HL-60 (cell line): ENCODE measurements at regions not wholly inside any gene's neighbourhood (a gene's known extent, or its start where the extent isn't known, plus 50 kb on each side); places are given as distances from the start of the nearest gene placed in this dataset.

Experiments
- DNase-seq, 2 experiments: peaks; one replicate each; pipeline ENCODE4 v3.0.0-alpha.2; 2010 to 2020; ENCODE audit warnings: low read depth in 1 of 2, low spot score in 1 of 2
- H3K27ac ChIP-seq: fragments of 250-450 bp; sonication (Bioruptor Pico); replicated peaks from 2 replicates; pipeline ENCODE4 v1.5.1; 2020; ENCODE audit warnings: mild to moderate bottlenecking, moderate library complexity
- H3K27me3 ChIP-seq: fragments of 250-450 bp; sonication (Bioruptor Pico); 2 replicates; pipeline ENCODE4 v1.5.1; 2021; ENCODE audit warnings: mild to moderate bottlenecking, moderate library complexity; ENCODE audit not compliant: insufficient read depth, poor library complexity, severe bottlenecking
- H3K4me3 ChIP-seq: replicated peaks from 2 replicates; pipeline ENCODE4 v1.5.1; 2011; ENCODE audit warnings: mild to moderate bottlenecking, control low read depth, low read length; ENCODE audit not compliant: insufficient read depth
- GABPA ChIP-seq: IDR thresholded peaks from 2 replicates; pipeline ENCODE4 v1.6.1; 2012; ENCODE audit warnings: low read depth
- POLR2AphosphoS5 ChIP-seq: IDR thresholded peaks from 2 replicates; pipeline ENCODE4 v1.6.1; 2012; ENCODE audit warnings: low read depth
- SPI1 ChIP-seq: IDR thresholded peaks from 2 replicates; pipeline ENCODE4 v1.6.1; 2012; ENCODE audit warnings: low read depth, mild to moderate bottlenecking, borderline replicate concordance
- TF ChIP-seq, protein P1 (sequence below): IDR thresholded peaks from one replicate; pipeline ENCODE4 v1.5.1; 2011; ENCODE audit warnings: low read length, control low read depth, inconsistent platforms; ENCODE audit not compliant: insufficient read depth
- TF ChIP-seq, protein P2 (sequence below): IDR thresholded peaks from 2 replicates; pipeline ENCODE4 v1.6.1; 2012; ENCODE audit warnings: low read depth; ENCODE audit not compliant: insufficient replicate concordance

DNA sequence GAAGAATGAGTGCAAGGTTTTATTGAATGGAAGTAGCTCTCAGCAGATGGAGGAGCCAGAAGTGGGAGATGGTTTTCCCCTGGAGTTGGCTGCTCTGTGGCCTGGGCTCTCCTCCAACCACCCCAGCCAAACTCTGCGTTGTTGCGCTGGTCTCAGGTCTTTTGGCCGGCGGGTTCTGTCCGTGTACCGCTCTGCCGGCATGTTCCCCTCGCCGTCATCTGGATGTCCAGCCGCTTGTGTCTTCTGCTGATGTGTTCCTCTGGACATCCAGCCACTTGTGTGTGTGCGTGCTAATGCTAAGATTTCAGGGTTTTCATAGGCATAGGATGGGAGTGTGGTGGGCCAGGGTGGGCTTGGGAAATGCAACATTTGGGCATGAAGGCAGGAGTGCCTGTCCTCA is 1311.3 kb upstream of the TMEFF2 start:
- no peak overlapping the region for H3K4me3 ChIP-seq
- TF ChIP-seq, protein P1, sequence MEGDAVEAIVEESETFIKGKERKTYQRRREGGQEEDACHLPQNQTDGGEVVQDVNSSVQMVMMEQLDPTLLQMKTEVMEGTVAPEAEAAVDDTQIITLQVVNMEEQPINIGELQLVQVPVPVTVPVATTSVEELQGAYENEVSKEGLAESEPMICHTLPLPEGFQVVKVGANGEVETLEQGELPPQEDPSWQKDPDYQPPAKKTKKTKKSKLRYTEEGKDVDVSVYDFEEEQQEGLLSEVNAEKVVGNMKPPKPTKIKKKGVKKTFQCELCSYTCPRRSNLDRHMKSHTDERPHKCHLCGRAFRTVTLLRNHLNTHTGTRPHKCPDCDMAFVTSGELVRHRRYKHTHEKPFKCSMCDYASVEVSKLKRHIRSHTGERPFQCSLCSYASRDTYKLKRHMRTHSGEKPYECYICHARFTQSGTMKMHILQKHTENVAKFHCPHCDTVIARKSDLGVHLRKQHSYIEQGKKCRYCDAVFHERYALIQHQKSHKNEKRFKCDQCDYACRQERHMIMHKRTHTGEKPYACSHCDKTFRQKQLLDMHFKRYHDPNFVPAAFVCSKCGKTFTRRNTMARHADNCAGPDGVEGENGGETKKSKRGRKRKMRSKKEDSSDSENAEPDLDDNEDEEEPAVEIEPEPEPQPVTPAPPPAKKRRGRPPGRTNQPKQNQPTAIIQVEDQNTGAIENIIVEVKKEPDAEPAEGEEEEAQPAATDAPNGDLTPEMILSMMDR = no peak
- TF ChIP-seq POLR2AphosphoS5 (no peak), GABPA (no peak), SPI1 (no peak)
- TF ChIP-seq, protein P2, sequence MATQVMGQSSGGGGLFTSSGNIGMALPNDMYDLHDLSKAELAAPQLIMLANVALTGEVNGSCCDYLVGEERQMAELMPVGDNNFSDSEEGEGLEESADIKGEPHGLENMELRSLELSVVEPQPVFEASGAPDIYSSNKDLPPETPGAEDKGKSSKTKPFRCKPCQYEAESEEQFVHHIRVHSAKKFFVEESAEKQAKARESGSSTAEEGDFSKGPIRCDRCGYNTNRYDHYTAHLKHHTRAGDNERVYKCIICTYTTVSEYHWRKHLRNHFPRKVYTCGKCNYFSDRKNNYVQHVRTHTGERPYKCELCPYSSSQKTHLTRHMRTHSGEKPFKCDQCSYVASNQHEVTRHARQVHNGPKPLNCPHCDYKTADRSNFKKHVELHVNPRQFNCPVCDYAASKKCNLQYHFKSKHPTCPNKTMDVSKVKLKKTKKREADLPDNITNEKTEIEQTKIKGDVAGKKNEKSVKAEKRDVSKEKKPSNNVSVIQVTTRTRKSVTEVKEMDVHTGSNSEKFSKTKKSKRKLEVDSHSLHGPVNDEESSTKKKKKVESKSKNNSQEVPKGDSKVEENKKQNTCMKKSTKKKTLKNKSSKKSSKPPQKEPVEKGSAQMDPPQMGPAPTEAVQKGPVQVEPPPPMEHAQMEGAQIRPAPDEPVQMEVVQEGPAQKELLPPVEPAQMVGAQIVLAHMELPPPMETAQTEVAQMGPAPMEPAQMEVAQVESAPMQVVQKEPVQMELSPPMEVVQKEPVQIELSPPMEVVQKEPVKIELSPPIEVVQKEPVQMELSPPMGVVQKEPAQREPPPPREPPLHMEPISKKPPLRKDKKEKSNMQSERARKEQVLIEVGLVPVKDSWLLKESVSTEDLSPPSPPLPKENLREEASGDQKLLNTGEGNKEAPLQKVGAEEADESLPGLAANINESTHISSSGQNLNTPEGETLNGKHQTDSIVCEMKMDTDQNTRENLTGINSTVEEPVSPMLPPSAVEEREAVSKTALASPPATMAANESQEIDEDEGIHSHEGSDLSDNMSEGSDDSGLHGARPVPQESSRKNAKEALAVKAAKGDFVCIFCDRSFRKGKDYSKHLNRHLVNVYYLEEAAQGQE = no peak
- H3K27me3 ChIP-seq = no peaks in the 10 kb centered on the region
- no peak for DNase-seq
- no peak overlapping the region for H3K27ac ChIP-seq

DNA sequence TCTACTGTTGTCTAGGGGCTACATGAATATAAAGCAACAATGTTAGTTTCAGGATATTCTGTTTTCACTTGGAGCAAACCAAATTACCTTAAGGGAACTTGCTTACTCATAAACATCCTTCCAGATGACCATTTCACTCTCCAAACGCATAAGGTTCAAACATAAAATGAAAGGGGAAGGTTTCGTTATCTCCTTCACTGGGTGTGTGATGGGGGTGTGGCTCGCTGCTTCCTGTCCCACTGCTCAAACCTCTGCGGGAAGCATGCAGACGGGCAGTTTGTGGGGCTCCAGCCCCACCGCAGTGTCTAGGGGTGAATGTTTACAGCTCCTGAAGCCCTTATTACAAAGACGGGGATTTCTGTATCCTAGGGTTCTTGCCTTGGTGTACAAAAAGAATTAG is 1310.9 kb upstream of the TMEFF2 start:
- H3K4me3 ChIP-seq = no peak overlapping the region
- TF ChIP-seq, protein P2 = no peak
- no peak for DNase-seq
- no peak overlapping the region for H3K27ac ChIP-seq
- H3K27me3 ChIP-seq = no peaks in the 10 kb centered on the region

DNA sequence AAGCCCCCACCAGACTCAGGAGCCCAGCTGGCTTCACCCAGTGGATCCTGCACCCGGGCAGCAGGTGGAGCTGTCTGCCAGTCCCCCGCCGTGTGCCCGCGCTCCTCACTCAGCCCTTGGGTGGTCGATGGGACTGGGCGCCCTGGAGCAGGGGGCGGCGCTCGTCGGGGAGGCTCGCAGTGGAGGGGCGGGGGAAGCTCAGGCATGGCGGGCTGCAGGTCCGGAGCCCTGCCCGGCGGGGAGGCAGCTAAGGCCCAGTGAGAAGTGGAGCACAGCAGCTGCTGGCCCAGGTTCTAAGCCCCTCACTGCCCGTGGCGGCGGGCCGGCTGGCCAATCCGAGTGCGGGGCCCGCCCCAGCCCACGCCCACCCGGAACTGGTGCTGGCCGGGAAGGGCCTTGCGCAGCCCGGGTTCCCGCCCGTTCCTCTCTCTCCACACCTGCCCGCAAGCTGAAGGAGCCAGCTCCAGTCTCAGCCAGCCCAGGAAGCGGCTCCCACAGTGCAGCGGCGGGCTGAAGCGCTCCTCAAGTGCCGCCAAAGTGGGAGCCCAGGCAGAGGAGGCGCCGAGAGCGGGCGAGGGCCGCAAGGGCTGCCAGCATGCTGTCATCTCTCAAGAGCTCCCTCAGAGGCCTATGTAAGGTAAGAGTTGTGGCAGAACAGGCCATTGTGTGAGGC is 1307.8 kb upstream of the TMEFF2 start:
- DNase-seq = no peak
- H3K27ac ChIP-seq = no peak overlapping the region
- no peaks in the 10 kb centered on the region for H3K27me3 ChIP-seq
- no peak for TF ChIP-seq SPI1
- TF ChIP-seq GABPA = no peak
- TF ChIP-seq POLR2AphosphoS5 = no peak
- TF ChIP-seq, protein P2 = no peak
- TF ChIP-seq, protein P1 = no peak
- no peak overlapping the region for H3K4me3 ChIP-seq

DNA sequence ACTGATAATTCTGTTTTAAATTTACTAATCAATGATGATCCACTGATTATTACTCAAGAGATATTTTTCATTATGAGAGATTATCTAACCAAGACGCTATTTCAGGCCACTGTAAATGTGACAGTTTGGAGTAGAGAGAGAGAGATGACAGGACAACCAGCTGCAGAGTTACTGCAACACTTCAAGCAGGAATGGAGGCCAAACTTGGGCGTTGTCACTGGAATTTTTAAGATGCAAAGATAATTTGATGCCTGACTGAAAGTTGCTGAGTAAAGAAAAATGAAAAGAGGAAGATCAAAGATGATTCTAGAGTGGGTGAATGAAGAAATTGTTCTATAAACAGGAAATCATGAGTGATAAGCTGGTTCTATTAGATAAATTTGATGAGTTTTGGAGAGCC is 1302.1 kb upstream of the TMEFF2 start:
- no peak overlapping the region for H3K4me3 ChIP-seq
- no peak overlapping the region for H3K27ac ChIP-seq
- TF ChIP-seq, protein P1 = no peak
- TF ChIP-seq POLR2AphosphoS5 (no peak), GABPA (no peak), SPI1 (no peak)
- TF ChIP-seq, protein P2 = no peak
- no peak for DNase-seq
- no peaks in the 10 kb centered on the region for H3K27me3 ChIP-seq
